Spleen (tissue), 11 donors: ENCODE measurements at regions not wholly inside any gene's neighbourhood (a gene's known extent, or its start where the extent isn't known, plus 50 kb on each side); places are given as distances from the start of the nearest gene placed in this dataset.

Experiments used
- DNase-seq: peaks from one replicate; pipeline ENCODE4 v3.0.0-alpha.2; 2020
- H3K27ac ChIP-seq, 8 donors: fragments of 200-600 bp; sonication (generic) in 7 of 8; 1 replicate in 4 of 8; 2 replicates in 4 of 8; pipeline versions ENCODE4 v1.5.0 to v1.8.0; 2016 to 2021; ENCODE audit warnings: inconsistent platforms in 4 of 8, mild to moderate bottlenecking in 4 of 8, moderate library complexity in 1 of 8
- H3K27me3 ChIP-seq, 7 donors: fragments of 200-600 bp; sonication (generic) in 6 of 7; replicated peaks in 1 of 7; 1 replicate in 4 of 7; 2 replicates in 3 of 7; pipeline versions ENCODE4 v1.5.0 to v1.8.0; 2016 to 2021; ENCODE audit warnings: inconsistent platforms in 3 of 7, mild to moderate bottlenecking in 1 of 7
- H3K36me3 ChIP-seq, 6 donors: fragments of 200-600 bp; sonication (generic) in 5 of 6; 1 replicate in 4 of 6; 2 replicates in 2 of 6; pipeline versions ENCODE4 v1.5.0 to v1.8.0; 2016 to 2021; ENCODE audit warnings: inconsistent platforms in 2 of 6
- H3K4me1 ChIP-seq, 6 donors: fragments of 200-600 bp; sonication (generic) in 5 of 6; 1 replicate in 3 of 6; 2 replicates in 3 of 6; pipeline versions ENCODE4 v1.5.0 to v1.8.0; 2016 to 2021; ENCODE audit warnings: inconsistent platforms in 3 of 6
- H3K4me3 ChIP-seq, 8 donors: fragments of 200-600 bp; sonication (generic) in 7 of 8; 1 replicate in 4 of 8; 2 replicates in 4 of 8; pipeline versions ENCODE4 v1.5.0 to v1.8.0; 2016 to 2021; ENCODE audit warnings: inconsistent platforms in 4 of 8, mild to moderate bottlenecking in 4 of 8, moderate library complexity in 2 of 8
- H3K9me3 ChIP-seq, 8 donors: fragments of 200-600 bp; sonication (generic) in 7 of 8; 1 replicate in 4 of 8; 2 replicates in 4 of 8; pipeline versions ENCODE4 v1.5.0 to v1.8.0; 2016 to 2021; ENCODE audit warnings: inconsistent platforms in 4 of 8
- CTCF ChIP-seq, 11 experiments: fragments of 200-600 bp in 7 of 11; fragments of 450-650 bp in 4 of 11; sonication (generic) in 4 of 11; IDR thresholded peaks in 8 of 11; conservative IDR thresholded peaks in 3 of 11; 1 replicate in 7 of 11; 2 replicates in 4 of 11; pipeline versions ENCODE4 v1.4.0 to v1.8.0; 2016 to 2021; ENCODE audit warnings: antibody characterized with exemption in 11 of 11, inconsistent platforms in 4 of 11, mild to moderate bottlenecking in 1 of 11
- POLR2A ChIP-seq, 3 donors: fragments of 450-650 bp; IDR thresholded peaks; one replicate each; pipeline ENCODE4 v1.5.1; 2017; ENCODE audit warnings: antibody characterized with exemption in 3 of 3, mild to moderate bottlenecking in 1 of 3
- POLR2AphosphoS5 ChIP-seq, 3 donors: sonication (generic); formaldehyde crosslinking; IDR thresholded peaks; one replicate each; pipeline ENCODE4 v1.5.1; 2017; ENCODE audit warnings: antibody characterized with exemption in 3 of 3
- WGBS, 5 donors: extraction: QIAGEN DNeasy Blood & Tissue Kit in 3 of 5; methylation state at CpG; one replicate each; pipeline versions ENCODE4 v1.1.5 to v1.1.7; 2013 to 2018; 5-methylcytosine and 5-hydroxymethylcytosine counted together
- intact Hi-C: fragments of 100-400 bp; cut with DNase I; formaldehyde crosslinking; loops from one replicate; pipeline ENCODE4 v1.15.0; 2023; ENCODE audit warnings: low total_unique reads
- donor health status: healthy with polysubstance abuse.
- donor health status: DM: no; HTN: no; CAD: no; lungs with moderate emphysema.
- donor health status: DM: no; HTN: no; CAD: no.
- donor health status: Bipolar disorder and iron deficiency.
- donor health status: healthy.
- donor health status: DM: no; HTN: no; CAD: no.
- donor health status: DM: yes; HTN: yes; CAD: no.

GRCh38 chr5:52520171-52520570 is 267.5 kb upstream of the ITGA1 start:
- H3K4me3 ChIP-seq, result no peak overlapping the region
- no peaks in the 10 kb centered on the region for H3K4me1 ChIP-seq
- intact Hi-C loops, result no loop called here
- TF ChIP-seq CTCF (IDR thresholded peaks at IDR 0.05 in 8 of 11, conservative IDR thresholded peaks at IDR 0.05 in 3 of 11) (no peak), POLR2AphosphoS5 (IDR thresholded peaks at IDR 0.05) (no peak), POLR2A (IDR thresholded peaks at IDR 0.05) (no peak)
- H3K27me3 ChIP-seq, result no peaks in the 10 kb centered on the region
- no peak for DNase-seq
- 80 to 89% (median 82%) methylated on average over 3 of the region's 3 CpGs for WGBS, 5 donors
- no peak overlapping the region for H3K27ac ChIP-seq
- peaks cover 0 to 12% (median 0%) of the 10 kb centered on the region in 8 donors for H3K9me3 ChIP-seq
- H3K36me3 ChIP-seq, result no peaks in the 10 kb centered on the region

- Histone ChIP-seq H3K27me3 (no peaks in the 10 kb centered on the region), H3K4me3 (no peak overlapping the region), H3K4me1 (no peaks in the 10 kb centered on the region), H3K36me3 (no peaks in the 10 kb centered on the region), H3K9me3 (peaks cover 0 to 7% (median 0%) of the 10 kb centered on the region in 8 donors), H3K27ac (no peak overlapping the region)
- no peak for DNase-seq
- WGBS, 5 donors, result 84 to 94% (median 92%) methylated on average over 4 of the region's 4 CpGs
- TF ChIP-seq POLR2A (IDR thresholded peaks at IDR 0.05), result no peak
- TF ChIP-seq CTCF (IDR thresholded peaks at IDR 0.05 in 8 of 11, conservative IDR thresholded peaks at IDR 0.05 in 3 of 11), result no peak
- no peak for TF ChIP-seq POLR2AphosphoS5 (IDR thresholded peaks at IDR 0.05)
- intact Hi-C loops, result no loop called here
Observed at GRCh38 chr5:52521236-52521635, 266.5 kb upstream of the ITGA1 start.

GRCh38 chr5:52523701-52524100 is 264.0 kb upstream of the ITGA1 start:
- Histone ChIP-seq H3K4me3 (no peak overlapping the region), H3K4me1 (no peaks in the 10 kb centered on the region), H3K27me3 (no peaks in the 10 kb centered on the region), H3K9me3 (peaks cover 0 to 7% (median 0%) of the 10 kb centered on the region in 8 donors), H3K27ac (no peak overlapping the region), H3K36me3 (no peaks in the 10 kb centered on the region)
- 77 to 92% (median 85%) methylated on average over 4 of the region's 4 CpGs for WGBS, 5 donors
- TF ChIP-seq POLR2A (IDR thresholded peaks at IDR 0.05), result no peak
- no peak for TF ChIP-seq POLR2AphosphoS5 (IDR thresholded peaks at IDR 0.05)
- TF ChIP-seq CTCF (IDR thresholded peaks at IDR 0.05 in 8 of 11, conservative IDR thresholded peaks at IDR 0.05 in 3 of 11), result no peak
- DNase-seq, result no peak
- intact Hi-C loops, result no loop called here

- TF ChIP-seq CTCF (IDR thresholded peaks at IDR 0.05 in 8 of 11, conservative IDR thresholded peaks at IDR 0.05 in 3 of 11) (no peak), POLR2A (IDR thresholded peaks at IDR 0.05) (no peak), POLR2AphosphoS5 (IDR thresholded peaks at IDR 0.05) (no peak)
- Histone ChIP-seq H3K9me3 (peaks cover 0 to 47% (median 16%) of the 10 kb centered on the region in 8 donors), H3K27me3 (no peaks in the 10 kb centered on the region), H3K27ac (no peak overlapping the region), H3K4me1 (no peaks in the 10 kb centered on the region), H3K4me3 (no peak overlapping the region), H3K36me3 (no peaks in the 10 kb centered on the region)
- intact Hi-C loops, result no loop called here
- WGBS, 5 donors, result 40 to 82% (median 73%) methylated on average over 2 to 4 of the region's 4 CpGs
- DNase-seq, result no peak
Observed at GRCh38 chr5:52531105-52531504, 256.6 kb upstream of the ITGA1 start.
